ENCODE measurements at regions not wholly inside any gene's neighbourhood (a gene's known extent, or its start where the extent isn't known, plus 50 kb on each side); places are given as distances from the start of the nearest gene placed in this dataset.
A peak's percentile ranks its signal among the peaks of the same experiment; 100 is the strongest.
"Not testable (repeated sequence)": the region's sequence is repeated elsewhere in the genome, so short reads cannot be mapped to it uniquely, and the experiment has no call there.

- DNase-seq (ENCODE audit: insufficient read length), result no peak
- TF ChIP-seq POLR2A (IDR thresholded peaks at IDR 0.05; ENCODE audit: low read depth, low read length) (no peak), POLR2AphosphoS5 (IDR thresholded peaks at IDR 0.05; ENCODE audit: low read depth, low read length) (no peak), TAF1 (IDR thresholded peaks at IDR 0.05; ENCODE audit: borderline replicate concordance, low read depth, low read length) (no peak)
- FAIRE-seq, result no peak
Measured at GRCh38 chr1:184882957-184883815, 91.1 kb downstream of the NIBAN1 start.

GRCh38 chr1:184881941-184882913, 92.1 kb downstream of the NIBAN1 start:
- TF ChIP-seq POLR2A (IDR thresholded peaks at IDR 0.05; ENCODE audit: low read depth, low read length) (no peak), TAF1 (IDR thresholded peaks at IDR 0.05; ENCODE audit: borderline replicate concordance, low read depth, low read length) (no peak), POLR2AphosphoS5 (IDR thresholded peaks at IDR 0.05; ENCODE audit: low read depth, low read length) (no peak)

DNA sequence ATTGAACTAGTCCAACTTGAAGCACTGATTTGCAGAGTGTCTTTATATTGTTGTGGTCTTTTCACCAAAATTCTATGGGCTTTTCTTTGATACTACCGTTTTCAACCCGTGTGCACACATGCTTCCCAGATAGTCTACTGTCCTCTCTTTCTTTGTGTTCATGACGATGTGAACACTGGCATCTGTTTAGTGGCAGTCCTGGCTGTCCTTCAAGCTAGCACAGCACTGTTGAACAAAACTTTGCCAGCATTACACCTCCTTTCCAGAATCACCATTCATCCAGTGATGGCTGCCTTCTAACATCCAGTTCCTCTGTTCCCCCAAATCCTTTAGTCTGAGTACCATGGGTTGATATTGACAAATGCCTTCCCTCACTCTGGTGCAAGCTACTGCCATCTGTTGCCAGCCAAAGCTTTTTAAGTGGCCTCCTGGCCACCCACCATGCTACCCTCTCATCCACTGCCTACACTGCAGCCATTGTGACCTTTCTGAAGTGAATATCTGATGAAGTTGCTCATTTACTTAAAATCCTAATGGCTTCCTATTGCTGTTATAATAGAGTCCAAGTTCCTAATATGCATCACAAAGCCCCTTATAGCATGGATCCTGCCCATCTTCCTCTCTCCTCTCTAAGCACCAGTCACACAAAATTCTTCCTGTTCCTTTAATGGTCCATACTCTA, 94.3 kb downstream of the NIBAN1 start:
- FAIRE-seq (peak; percentile 68), DNase-seq (ENCODE audit: insufficient read length) (no peak)
- TF ChIP-seq POLR2AphosphoS5 (IDR thresholded peaks at IDR 0.05; ENCODE audit: low read depth, low read length), result no peak
- TF ChIP-seq TAF1 (IDR thresholded peaks at IDR 0.05; ENCODE audit: borderline replicate concordance, low read depth, low read length), result no peak
- TF ChIP-seq POLR2A (IDR thresholded peaks at IDR 0.05; ENCODE audit: low read depth, low read length), result no peak

More at GRCh38 chr1:184881941-184882913, 92.1 kb downstream of the NIBAN1 start:
- no peak for FAIRE-seq
- no peak for DNase-seq (ENCODE audit: insufficient read length)

- TF ChIP-seq TAF1 (IDR thresholded peaks at IDR 0.05; ENCODE audit: borderline replicate concordance, low read depth, low read length), result no peak
- TF ChIP-seq POLR2AphosphoS5 (IDR thresholded peaks at IDR 0.05; ENCODE audit: low read depth, low read length), result no peak
- TF ChIP-seq POLR2A (IDR thresholded peaks at IDR 0.05; ENCODE audit: low read depth, low read length), result no peak
- FAIRE-seq, result no peak
- no peak for DNase-seq (ENCODE audit: insufficient read length)
Measured at GRCh38 chr1:184878602-184879001, 95.7 kb downstream of the NIBAN1 start.

- FAIRE-seq (no peak), DNase-seq (ENCODE audit: insufficient read length) (no peak)
- TF ChIP-seq TAF1 (IDR thresholded peaks at IDR 0.05; ENCODE audit: borderline replicate concordance, low read depth, low read length), result no peak
- no peak for TF ChIP-seq POLR2A (IDR thresholded peaks at IDR 0.05; ENCODE audit: low read depth, low read length)
- no peak for TF ChIP-seq POLR2AphosphoS5 (IDR thresholded peaks at IDR 0.05; ENCODE audit: low read depth, low read length)
Measured at GRCh38 chr1:184878002-184878401, 96.3 kb downstream of the NIBAN1 start.

DNA sequence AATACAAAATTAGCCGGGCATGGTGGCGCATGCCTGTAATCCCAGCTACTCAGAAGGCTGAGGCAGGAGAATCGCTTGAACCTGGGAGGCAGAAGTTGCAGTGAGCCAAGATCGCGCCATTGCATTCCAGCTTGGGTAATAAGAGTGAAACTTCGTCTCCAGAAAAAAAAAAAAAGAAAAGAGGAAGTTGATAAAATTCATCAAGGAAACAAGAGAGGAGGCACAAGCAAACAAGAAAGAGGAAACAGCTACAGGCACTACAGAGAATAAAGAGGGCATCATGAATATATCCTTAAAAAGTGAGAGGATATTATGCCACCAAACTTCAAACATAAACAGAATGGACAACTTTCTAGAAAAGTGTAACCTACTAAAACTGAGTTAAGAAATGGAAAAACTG, 98.3 kb downstream of the NIBAN1 start:
- not testable (repeated sequence) for FAIRE-seq; DNase-seq (ENCODE audit: insufficient read length)

DNA sequence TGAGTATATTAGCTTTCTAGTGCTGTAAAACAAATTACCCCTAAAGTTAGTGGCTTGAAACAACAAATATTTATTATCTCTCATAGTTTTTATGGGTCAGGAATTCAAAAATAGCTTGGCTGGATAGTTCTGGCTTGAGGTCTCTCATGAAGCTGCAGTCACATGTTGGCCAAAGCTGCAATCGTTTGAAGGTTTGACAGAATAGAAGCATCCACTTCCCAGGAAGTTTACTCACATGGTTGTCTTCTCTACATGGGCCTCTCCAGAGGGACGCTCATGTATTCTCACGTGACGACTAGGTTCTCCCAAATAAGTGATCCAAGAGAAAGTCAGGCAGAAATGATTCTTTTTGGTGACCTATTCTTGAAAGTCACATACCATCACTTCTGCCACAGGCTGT, 99.1 kb downstream of the NIBAN1 start:
- FAIRE-seq (no peak), DNase-seq (ENCODE audit: insufficient read length) (no peak)
- TF ChIP-seq TAF1 (IDR thresholded peaks at IDR 0.05; ENCODE audit: borderline replicate concordance, low read depth, low read length) (no peak), POLR2A (IDR thresholded peaks at IDR 0.05; ENCODE audit: low read depth, low read length) (no peak), POLR2AphosphoS5 (IDR thresholded peaks at IDR 0.05; ENCODE audit: low read depth, low read length) (no peak)

GRCh38 chr1:184870319-184870718, 104.0 kb downstream of the NIBAN1 start:
- FAIRE-seq (peak; percentile 87), DNase-seq (ENCODE audit: insufficient read length) (no peak)
- TF ChIP-seq POLR2A (IDR thresholded peaks at IDR 0.05; ENCODE audit: low read depth, low read length) (no peak), POLR2AphosphoS5 (IDR thresholded peaks at IDR 0.05; ENCODE audit: low read depth, low read length) (no peak), TAF1 (IDR thresholded peaks at IDR 0.05; ENCODE audit: borderline replicate concordance, low read depth, low read length) (no peak)

GRCh38 chr1:184867866-184868689, 106.2 kb downstream of the NIBAN1 start:
- DNase-seq (ENCODE audit: insufficient read length), result no peak
- FAIRE-seq, result peak; percentile 79
- no peak for TF ChIP-seq POLR2A (IDR thresholded peaks at IDR 0.05; ENCODE audit: low read depth, low read length)
- no peak for TF ChIP-seq POLR2AphosphoS5 (IDR thresholded peaks at IDR 0.05; ENCODE audit: low read depth, low read length)

DNA sequence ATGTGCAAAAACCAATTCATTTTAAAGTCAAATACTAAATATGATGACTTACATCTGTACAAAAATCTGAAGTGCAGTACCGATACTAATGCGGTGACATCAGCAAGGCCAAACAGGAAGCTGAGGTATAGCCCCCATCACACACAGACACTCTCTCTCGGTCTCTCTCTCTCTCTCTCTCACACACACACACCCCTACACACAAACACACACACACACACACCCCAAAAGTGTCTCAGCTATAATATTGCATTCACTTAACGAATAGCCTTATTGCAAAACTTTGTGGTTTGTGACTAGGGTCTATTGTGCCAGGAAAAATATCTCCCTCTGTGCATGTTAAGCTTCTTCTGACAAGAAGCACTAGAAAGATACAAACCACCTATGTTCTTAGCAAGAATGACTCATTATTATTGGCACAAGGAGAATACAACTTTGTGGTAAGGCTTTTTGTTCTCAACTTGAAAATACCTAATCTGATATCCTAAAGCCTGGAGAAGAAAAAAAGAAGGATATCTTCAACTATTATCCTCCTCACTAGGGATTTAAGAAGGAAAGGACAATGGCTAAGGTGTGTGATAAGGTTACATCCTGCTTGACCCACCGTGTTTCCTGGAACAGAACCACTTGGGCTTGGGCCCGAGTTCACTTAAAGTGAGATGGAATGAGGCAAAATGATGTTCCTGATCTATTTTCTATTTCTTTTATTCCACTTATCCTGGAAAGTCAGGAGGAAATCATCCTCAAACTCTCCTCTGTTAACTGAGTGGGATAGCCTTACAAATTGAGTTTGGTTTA, 107.1 kb downstream of the NIBAN1 start:
- FAIRE-seq, result peak; percentile 95
- TF ChIP-seq TAF1 (IDR thresholded peaks at IDR 0.05; ENCODE audit: borderline replicate concordance, low read depth, low read length) (no peak), POLR2AphosphoS5 (IDR thresholded peaks at IDR 0.05; ENCODE audit: low read depth, low read length) (no peak; the same call in 1 of the 2 replicates), POLR2A (IDR thresholded peaks at IDR 0.05; ENCODE audit: low read depth, low read length) (no peak)
- no peak for DNase-seq (ENCODE audit: insufficient read length)

All from GM12892 (cell line).